Skeletal muscle cell (primary cell): ENCODE measurements at regions not wholly inside any gene's neighbourhood (a gene's known extent, or its start where the extent isn't known, plus 50 kb on each side); places are given as distances from the start of the nearest gene placed in this dataset.
"Not testable (repeated sequence)": the region's sequence is repeated elsewhere in the genome, so short reads cannot be mapped to it uniquely, and the experiment has no call there.

ENCODE experiments used
- DNase-seq: peaks from one replicate; pipeline ENCODE4 v3.0.0-alpha.2; 2010; ENCODE audit warnings: low read depth
- H3K4me3 ChIP-seq: 2 replicates; pipeline ENCODE4 v1.5.1; 2011; ENCODE audit warnings: low read depth, mild to moderate bottlenecking, control low read depth, low read length, moderate library complexity

DNA sequence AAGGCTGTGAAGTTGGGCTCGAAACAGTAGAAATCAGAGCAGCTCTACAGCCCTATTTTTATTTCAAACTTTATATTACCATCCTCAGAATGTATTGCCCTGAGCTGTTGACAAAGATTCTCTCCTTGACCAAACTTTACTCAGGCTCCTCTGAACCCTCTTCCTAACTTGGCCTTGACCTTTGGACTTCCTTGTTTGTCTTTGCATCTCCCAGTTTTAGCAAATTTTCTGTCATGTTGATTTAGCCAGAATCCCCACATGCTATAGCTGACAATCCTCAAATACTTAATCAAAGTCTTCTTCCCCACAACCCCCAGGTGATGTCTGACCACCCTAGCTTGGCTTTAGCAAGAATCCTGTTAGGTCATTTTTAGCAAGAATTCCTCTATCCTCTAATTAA lies 87.4 kb upstream of the GRIN2A start:
- H3K4me3 ChIP-seq: no peak overlapping the region
- DNase-seq: no peak

DNA sequence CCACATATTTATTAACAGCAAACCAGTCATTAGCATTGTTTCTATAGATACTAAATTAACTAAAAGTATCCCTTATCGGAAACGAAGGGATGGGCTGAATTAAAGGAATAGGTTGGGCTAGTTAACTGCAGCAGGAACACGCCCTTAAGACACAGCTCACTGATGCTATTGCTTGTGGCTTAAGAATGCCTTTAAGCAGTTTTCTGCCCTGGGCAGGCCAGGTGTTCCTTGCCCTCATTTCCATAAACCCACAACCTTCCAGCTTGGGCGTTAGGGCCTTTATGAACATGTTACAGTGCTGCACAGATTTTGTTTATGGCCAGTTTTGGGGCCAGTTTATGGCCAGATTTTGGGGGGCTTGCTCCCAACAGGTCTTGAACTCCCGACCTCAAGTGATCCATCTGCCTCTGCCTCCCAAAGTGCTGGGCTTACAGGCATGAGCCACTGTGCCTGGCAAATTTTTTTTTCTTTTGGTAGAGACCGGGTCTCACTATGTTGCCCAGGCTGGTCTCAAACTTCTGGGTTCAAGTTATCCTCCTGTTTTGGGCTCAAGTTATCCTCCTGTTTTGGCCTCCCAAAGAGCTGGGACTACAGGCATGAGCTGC lies 90.1 kb upstream of the GRIN2A start:
- H3K4me3 ChIP-seq, DNase-seq: not testable (repeated sequence)

DNA sequence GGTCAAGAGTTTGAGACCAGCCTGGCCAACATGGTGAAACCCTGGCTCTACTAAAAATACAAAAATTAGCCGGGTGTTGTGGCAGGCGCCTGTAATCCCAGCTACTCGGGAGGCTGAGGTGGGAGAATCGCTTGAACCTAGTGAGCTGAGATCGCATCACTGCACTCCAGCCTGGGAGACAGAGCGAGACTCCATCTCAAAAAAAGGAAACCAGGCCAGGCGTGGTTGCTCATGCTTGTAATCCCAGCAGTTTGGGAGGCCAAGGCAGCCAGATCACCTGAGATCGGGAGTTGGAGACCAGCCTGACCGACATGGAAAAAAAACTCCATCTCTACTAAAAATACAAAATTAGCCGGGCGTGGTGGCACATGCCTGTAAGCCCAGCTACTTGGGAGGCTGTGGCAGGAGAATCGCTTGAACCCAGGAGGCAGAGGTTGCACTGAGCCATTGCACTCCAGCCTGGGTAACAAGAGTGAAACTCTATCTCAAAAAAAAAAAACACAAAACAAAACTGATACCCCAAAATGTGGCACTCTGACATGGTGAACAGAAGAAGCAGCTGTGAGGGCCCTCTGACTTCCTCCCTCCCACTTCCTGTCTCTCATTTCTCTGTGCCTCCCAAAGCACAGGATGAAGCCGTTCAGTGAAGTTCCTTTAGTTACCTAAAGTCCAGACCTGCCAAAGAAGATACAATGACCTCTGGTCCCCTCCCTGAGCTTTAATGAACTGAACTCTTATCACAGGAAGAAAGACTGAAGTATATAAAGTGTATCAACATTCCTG lies 93.2 kb upstream of the GRIN2A start:
- not testable (repeated sequence) for H3K4me3 ChIP-seq, DNase-seq

DNA sequence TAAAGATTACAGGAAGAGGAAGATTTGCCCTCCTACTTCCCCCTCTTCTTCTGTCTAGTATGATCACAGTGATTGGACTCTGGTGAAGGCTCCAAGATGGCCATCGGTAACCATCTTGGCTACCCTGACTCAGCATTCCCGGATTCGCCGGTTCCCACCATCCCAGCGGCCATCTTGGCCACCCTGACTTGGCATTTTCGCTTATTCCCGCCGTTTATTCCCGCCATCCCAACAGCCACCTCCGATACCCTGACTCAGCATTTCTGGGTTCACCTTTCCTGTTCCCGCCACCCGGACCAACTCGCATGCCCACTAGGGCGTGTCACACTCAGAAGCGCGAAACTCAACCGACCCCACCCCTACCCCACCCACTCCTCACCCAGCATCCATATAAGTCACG lies 95.4 kb upstream of the GRIN2A start:
- DNase-seq: no peak
- H3K4me3 ChIP-seq: no peak overlapping the region

DNA sequence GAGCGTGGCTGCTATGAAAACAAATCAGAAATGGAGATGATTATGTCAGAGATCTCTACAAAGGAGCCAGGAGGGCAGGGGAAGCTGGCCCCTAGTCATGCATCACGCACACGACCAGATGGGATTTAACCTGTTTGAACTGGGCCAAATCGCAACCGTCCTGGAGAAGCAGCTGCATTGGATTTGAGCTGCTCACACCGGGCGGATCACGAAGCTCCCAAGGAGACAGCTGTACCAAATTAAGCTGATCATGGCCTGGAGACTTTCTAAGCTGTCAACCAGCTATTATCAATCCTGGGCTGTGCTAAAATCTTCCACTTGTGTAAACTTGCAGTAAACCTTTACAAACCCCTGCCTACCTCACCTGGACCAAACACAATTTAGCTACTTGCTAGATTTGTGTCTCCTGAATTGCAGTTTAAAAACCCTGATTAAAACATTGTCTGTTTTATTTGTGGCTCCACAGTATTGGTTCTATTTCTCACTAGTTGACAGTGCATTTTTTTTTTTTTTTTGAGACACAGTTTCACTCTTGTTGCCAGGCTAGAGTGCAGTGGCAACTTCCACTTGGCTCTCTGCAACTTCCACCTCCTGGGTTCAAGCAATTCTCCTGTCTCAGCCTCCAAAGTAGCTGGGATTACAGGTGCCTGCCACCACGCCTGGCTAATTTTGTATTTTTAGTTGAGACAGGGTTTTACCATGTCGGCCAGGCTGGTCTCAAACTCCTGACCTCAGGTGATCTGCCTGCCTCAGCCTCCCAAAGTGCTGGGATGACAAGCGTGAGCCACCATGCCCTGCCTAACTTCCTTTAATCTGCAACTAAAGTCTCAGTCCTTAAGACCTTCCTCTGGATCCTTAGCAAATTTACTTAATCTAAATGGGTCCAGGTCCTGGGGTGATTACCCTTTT lies 98.3 kb upstream of the GRIN2A start:
- no peak for DNase-seq
- H3K4me3 ChIP-seq: no peak overlapping the region

DNA sequence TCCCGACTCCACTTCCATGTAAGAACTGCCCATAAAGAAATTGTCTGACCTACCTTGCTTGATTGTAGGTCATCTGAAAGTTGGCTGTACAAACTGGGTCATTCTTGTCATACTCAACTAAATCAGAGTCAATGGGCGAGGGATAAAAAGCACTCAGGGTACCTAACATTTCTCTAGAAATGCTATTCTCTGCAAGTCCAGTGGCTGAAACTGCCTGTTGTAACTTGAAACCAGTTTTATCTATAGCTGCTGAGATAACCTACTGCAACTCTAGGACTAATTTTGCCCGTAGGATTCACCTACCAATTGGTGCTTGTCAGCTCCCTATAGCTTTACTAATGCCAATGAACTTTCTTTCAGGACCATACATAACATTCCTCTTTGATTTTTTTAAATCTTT lies 100.1 kb upstream of the GRIN2A start:
- no peak overlapping the region for H3K4me3 ChIP-seq
- DNase-seq: no peak

DNA sequence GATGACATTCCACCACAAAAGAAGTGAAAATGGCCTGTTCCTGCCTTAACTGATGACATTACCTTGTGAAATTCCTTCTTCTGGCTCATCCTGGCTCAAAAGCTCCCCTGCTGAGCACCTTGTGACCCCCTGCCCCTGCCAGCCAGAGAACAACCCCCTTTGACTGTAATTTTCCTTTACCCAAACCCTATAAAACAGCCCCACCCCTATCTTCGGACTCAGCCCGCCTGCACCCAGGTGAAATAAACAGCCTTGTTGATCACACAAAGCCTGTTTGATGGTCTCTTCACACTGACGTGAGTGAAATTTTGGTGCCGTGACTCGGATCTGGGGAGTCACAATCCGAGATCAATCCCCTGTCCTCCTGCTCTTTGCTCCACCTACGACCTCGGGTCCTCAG lies 101.0 kb upstream of the GRIN2A start:
- not testable (repeated sequence) for DNase-seq, H3K4me3 ChIP-seq

DNA sequence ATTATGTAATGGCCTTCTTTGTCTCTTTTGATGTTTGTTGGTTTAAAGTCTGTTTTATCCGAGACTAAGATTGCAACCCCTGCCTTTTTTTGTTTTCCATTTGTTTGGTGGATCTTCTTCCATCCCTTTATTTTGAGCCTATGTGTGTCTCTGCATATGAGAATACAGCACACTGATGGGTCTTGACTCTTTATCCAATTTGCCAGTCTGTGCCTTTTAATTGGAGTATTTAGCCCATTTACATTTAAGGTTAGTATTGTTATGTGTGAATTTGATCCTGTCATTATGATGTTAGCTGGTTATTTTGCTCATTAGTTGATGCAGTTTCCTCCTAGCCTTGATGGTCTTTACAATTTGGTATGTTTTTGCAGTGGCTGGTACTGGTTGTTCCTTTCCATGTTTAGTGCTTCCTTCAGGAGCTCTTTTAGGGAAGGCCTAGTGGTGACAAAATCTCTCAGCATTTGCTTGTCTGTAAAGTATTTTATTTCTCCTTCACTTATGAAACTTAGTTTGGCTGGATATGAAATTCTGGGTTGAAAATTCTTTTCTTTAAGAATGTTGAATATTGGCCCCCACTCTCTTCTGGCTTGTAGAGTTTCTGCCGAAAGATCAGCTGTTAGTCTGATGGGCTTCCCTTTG lies 95.3 kb upstream of the ATF7IP2 start:
- DNase-seq, H3K4me3 ChIP-seq: not testable (repeated sequence)

DNA sequence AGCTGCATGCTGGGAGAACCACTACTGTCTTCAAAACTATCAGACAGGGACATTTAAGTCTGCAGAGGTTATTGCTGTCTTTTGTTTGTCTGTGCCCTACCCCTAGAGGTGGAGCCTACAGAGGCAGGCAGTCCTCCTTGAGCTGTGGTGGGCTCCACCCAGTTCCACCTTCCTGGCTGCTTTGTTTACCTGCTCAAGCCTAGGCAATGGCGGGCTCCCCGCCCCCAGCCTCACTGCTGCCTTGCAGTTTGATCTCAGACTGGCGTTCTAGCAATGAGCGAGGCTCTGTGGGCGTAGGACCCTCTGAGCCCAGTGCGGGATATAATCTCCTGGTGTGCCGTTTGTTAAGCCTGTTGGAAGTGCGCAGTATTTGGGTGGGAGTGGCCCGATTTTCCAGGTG lies 93.7 kb upstream of the ATF7IP2 start:
- DNase-seq, H3K4me3 ChIP-seq: not testable (repeated sequence)

DNA sequence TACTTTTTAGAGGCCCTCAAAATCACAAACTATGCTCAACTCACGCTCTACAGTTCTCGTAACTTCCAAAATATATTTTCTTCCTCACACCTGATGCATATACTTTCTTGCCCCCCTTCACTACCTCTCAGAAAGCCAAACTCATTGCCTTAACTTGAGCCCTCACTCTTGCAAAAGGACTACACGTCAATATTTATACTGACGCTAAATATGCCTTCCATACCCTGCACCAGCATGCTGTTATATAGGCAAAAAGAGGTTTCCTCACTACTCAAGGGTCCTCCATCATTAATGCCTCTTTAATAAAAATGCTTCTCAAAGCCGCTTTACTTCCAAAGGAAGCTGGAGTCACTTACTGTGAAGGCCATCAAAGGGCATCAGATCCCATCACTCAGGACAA lies 92.9 kb upstream of the ATF7IP2 start:
- DNase-seq, H3K4me3 ChIP-seq: not testable (repeated sequence)

DNA sequence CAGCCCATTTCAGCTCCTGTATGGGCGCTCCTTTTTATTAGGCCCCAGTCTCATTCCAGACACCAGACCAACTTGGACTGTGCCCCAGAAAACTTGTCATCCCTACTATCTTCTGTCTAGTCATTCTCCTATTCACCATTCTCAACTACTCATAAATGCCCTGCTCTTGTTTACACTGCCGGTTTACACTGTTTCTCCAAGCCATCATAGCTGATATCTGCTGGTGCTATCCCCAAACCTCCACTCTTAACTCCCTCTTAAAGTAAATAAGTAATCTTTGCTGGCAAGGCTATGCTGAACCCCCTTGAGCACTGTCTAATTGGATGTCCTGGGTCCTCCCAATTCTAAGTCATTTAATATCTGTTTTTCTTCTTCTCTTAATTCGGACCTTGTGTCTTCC lies 91.7 kb upstream of the ATF7IP2 start:
- not testable (repeated sequence) for H3K4me3 ChIP-seq, DNase-seq

DNA sequence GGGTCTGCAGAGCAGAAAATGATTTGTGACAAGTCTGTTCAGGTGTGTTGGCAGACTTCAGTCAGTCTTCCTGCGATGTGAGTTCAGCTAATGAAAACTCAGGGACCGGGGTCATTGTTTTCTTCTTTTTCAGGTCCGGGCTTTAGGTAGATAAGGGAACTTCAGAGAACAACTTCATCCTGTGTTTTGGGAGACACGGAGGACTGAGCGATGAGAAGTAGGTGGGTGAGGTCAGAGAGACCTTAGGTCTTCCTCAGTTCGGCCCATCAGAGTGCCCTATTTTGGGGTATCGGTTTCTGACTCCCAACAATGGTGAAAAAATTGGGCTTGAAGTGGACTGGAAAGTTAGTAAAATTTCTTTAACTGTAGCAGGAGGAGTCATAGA lies 88.9 kb upstream of the ATF7IP2 start:
- no peak overlapping the region for H3K4me3 ChIP-seq

DNA sequence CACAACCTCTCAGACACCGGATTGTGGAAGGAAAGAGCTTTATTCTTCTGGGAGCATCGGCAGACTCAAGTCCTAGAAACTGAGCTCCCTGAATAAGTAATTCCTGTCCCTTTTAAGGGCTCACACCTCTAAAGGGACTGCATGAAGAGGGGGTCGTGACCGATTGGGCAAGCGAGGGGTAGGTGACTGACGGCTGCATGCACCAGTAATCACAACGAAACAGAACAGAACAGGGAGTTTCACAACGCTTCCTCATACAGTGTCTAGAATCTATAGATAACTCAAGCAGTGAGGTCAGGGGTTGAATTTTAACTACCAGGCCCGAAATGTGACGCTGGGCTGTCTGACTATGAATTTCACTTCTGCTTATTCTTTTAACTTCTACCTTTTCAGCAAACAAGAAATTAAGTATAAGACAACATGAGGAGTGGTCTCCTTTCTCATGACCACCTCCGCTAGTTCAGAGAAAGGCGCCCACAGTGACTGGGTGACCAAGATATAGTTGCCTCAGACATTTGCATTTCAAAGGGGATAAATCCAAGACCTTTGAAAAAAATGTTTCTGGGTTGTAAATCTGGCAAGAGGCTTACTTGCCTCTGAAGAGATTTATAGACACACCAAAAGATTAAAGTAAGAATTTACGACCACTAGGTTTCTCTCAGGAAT lies 88.4 kb upstream of the ATF7IP2 start:
- H3K4me3 ChIP-seq: no peak overlapping the region
- DNase-seq: no peak

More for the DNA sequence above, 88.9 kb upstream of the ATF7IP2 start:
- DNase-seq: no peak

DNA sequence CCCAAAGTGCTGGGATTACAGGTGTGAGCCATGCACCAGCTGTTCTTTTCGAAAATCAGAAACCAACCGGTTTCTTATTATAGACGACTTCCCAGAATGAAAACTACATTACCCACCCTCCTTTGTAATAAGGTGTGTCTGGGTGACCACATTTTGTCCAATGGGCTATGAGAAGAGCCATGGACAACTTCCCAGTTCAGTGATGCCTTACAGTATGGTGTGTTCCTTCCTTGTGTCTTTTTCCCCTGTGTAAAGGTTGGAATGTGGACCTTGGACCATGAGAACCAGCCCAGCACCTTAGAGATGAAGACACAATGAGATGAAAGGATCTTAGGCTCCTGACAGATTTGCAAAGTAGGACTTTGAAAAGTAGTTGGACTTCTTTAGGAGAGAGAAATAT lies 85.0 kb upstream of the ATF7IP2 start:
- no peak for DNase-seq
- no peak overlapping the region for H3K4me3 ChIP-seq

DNA sequence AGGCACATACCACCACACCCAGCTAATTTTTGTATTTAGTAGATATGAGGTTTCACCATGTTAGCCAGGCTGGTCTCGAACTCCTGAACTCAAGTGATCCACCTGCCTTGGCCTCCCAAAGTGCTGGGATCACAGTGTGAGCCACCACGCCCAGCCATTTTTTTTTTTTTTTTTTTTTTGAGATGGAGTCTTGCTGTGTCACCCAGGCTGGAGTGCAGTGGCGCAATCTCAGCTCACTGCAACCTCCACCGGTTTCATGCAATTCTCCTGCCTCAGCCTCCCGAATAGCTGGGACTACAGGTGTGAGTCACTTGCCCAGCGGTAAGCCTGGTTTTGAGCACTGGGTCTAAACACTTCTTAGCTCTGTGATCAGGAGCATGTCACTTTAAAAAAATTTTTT lies 84.3 kb upstream of the ATF7IP2 start:
- H3K4me3 ChIP-seq, DNase-seq: not testable (repeated sequence)

DNA sequence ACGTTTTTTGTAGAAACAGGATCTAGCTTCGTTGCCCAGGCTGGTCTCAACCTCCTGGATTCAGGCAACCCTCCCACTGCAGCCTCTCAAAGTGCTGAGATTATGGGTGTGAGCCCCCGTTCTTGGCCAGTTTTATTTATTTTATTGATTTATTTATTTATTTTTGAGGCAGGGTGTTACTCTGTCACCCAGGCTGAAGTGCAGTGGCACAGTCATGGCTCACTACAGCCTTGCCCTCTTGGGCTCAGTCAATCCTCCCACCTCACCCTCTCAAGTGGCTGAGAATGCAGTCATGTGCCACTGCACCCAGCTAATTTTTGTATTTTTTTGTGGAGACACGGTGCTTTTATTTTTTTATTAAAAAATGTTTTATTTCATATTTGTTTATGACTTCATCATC lies 79.9 kb upstream of the ATF7IP2 start:
- no peak for DNase-seq
- no peak overlapping the region for H3K4me3 ChIP-seq

DNA sequence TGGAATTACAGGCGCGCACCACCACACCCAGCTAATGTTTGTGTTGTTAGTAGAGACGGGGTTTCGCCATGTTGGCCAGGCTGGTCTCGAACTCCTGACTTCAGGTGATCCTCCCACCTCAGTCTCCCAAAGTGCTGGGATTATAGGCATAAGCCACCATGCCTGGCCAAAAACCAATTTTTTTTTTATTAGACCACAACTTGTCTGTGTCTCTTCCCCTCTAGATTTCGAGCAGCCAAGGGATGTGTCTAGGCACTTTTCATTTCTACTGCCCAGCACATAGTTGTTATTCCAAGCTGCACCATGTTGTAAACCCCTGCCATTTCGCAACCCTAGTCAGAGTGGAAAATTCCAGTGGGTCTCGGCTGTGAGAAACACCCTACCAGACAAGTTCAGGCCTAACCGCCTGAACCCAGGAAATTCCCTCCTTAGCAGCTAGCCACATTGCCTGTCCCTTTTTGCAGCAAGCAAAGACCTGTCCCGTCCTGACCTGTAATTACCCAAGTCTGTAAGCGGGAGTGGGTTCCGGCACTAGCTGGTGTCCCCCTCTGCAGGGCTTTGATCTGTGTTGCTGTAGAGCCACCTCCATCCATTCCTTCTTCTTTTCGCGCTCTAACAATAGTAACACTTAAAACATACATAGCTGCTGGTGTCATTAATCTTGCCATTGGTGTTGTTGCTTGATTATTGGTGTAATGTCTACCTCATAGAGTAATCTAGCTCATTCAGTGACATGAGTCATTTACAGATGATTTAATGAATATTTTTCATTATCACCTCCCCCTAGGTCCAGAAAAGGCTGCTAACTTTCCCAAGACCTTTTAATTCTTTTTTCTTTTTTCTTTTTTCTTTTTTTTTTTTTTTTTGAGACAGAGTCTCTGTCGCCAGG lies 77.3 kb upstream of the ATF7IP2 start:
- no peak for DNase-seq
- no peak overlapping the region for H3K4me3 ChIP-seq

DNA sequence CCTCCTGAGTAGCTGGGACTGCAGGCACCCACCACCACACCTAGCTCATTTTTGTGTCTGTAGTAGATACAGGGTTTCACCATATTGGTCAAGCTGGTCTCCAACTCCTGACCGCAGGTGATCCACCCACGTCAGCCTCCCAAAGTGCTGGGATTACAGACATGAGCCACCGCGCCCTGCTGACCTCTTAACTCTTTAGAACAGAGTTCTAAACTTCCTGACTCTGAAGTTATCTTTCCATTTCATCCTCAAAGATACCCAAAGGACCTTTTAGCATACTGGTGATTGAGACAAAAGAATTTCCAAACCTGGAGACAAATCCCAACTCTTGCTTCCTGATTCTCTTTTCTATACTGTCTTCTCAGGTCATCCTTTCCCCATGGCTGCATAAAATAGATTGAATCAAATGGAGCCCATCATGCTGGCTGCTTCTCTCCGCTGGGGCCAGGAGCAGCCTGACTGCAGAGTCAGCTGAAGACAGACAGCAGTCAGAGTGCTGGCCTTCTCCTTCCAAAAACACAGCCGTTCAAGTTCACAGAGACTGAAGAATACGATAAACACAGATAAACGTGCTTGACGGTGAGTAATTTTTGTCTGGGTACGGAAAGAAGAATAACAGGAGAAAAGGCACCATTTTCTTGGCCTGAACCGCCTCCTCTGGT lies 76.5 kb upstream of the ATF7IP2 start:
- DNase-seq: no peak
- no peak overlapping the region for H3K4me3 ChIP-seq
